GM19240 (cell line): ENCODE measurements at regions not wholly inside any gene's neighbourhood (a gene's known extent, or its start where the extent isn't known, plus 50 kb on each side); places are given as distances from the start of the nearest gene placed in this dataset.
"Not testable (repeated sequence)": the region's sequence is repeated elsewhere in the genome, so short reads cannot be mapped to it uniquely, and the experiment has no call there.

Experiments
- DNase-seq: peaks from one replicate; pipeline ENCODE4 v3.0.0; 2011; ENCODE audit warnings: low spot score; ENCODE audit not compliant: insufficient read length

DNA sequence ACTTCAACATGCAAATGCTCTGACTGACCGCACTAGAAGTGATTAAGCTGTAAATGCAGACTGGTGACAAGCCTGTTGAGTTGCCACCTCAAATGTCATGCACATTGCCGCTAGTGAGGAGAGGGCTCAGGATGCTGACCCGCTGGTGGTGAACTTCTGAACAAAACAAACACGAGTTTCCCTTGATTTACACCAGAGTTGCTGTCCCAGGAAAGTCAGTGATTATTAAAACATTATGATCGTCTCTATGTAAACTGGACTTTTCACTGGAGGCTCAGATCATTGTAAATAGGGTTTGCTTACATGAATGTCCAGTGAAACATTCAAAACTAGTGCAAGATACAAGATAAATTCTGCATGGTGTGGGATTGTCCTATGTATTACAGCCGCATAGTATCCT is 420.1 kb downstream of the PREX1 start:
- DNase-seq, result no peak

DNA sequence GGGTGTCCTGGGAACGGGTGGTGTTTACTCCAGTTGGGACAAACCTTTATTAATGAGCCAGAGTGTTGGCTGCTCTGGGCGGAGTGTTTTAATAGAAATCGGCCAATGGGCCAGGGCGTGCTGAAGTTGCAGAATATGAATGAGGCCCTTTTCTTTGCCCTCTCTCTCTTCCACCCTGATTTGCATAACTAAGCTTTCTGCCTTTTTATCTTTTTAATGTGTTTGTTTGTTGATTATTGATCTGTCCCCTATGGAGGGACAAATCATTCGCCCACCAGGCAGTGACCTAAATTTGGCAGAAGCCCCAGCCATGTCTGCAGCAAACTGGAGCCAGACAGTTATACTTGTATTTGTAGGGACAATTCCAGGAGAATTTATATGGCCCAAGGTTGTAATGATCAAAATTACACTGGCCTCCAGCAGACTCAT is 420.9 kb downstream of the PREX1 start:
- no peak for DNase-seq

DNA sequence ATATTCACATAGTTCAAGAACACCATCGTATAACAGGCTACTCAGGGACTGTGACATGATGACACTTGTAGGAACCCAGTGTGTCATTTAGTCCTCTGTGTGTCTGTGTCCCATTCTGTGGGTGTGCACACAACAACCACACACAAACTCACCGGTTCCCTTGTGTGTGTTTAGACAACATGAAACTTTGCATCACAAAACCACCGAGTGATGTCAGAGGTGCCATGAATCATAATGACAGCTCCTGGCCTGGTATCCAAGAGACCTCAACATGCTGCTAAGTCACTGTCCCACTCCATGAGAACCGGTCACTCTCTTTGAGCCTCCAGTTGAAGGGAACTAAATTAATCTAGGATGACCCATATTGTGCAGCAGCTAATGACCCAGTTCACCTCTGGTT is 421.3 kb downstream of the PREX1 start:
- no peak for DNase-seq

DNA sequence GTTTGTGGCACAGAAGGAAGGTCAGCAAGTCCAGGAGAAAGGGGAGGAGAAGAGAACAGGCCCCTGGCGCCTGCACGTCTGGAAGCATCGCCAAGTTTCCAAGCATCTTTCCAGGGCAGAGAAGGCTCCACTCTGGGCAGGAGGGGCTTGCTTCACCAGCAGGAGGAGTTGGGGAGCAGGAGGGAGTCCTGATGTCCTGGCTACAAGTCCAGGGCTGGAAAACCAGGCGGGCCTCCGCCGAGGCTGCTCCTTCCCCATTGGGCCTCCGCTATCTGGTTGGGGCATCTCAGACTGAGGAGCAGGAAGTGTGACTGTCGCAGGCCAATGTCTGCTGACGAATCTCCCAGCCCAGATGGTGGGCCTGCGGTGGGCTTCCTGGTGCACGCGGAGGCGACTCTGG is 421.9 kb downstream of the PREX1 start:
- no peak for DNase-seq

DNA sequence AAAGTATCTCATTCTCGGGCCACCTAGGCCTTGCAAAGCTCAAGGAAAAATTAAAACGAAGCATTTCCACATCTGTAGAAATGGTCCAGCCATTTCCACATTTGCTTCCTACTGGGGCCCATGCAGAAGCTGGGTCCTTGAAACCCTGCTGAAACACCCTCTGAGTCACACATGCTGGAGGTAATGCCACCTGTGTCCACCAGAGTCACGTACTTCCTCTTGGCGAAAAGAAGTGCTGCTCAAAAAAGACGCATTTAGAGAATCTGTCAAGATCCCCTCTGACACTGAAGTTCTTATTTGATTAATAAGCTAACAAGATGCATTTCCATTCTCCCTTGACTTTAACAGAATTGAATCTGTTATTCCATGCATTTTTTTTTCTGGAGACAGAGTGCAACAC is 423.2 kb downstream of the PREX1 start:
- DNase-seq, result no peak

DNA sequence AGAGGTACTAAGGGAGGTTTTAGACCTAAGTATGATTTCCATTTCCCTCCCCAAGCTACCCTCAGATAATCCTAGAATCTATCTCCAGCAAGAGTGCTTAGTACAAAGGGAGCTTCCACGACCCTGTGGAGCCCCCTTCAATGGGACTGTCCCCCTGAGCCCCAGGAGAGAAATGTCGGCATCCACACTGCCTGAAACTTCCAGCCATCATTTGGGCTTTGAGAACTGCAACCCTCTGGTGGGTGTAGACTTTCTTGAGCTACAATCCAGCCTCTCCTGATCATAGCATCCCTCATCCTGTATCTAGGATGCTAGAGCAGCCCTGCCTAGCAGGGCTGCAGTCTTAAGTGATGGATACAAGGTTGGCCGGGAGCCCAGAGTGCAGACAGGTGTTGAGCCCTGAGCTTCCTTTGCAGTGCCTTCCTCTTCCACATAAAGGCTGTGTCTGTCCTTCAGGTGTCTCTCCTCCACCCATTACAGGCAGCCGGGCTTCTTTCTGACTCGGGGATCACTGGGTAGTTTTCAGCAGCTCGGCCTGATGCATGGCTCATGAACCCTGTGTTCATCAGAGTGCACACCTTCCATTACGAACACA is 424.5 kb downstream of the PREX1 start:
- no peak for DNase-seq

DNA sequence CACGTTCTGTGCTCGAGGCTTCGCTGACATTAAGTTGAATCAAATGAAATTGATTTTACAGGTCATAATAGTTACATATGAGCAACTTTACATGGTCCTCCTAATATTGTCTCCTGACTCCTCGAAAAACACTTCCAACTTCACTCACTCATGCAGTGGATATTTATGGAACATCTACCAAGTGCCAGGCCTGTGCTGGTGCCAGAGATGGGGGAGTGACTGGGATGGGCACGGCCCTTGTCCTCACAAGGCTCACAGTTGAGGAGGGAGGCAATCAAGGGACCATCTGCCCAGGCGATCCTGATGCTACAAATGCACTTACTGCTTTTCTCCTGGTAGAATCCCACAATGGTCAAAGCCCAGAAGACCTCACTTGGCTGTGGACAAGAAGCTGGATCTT is 426.4 kb downstream of the PREX1 start:
- no peak for DNase-seq

DNA sequence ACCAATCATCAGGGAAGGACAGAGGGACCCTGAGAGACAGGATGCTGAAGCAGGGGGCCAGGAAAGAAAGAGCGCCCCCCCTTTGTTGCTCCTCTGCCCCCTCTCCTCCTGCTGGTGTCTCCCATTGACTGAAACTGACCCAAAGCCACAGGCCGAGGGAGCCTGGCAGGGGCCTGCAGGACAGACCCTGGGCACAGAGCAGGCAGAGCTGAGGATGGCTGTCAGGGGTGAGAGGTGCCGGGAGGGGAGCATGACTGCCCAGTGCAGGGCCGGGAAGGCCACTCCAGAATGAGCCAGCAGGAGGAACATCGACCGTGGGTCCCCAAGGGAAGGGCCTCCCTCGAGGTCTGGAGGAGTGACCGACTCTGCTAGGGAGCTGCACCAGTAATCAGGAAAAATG is 427.8 kb downstream of the PREX1 start:
- no peak for DNase-seq

DNA sequence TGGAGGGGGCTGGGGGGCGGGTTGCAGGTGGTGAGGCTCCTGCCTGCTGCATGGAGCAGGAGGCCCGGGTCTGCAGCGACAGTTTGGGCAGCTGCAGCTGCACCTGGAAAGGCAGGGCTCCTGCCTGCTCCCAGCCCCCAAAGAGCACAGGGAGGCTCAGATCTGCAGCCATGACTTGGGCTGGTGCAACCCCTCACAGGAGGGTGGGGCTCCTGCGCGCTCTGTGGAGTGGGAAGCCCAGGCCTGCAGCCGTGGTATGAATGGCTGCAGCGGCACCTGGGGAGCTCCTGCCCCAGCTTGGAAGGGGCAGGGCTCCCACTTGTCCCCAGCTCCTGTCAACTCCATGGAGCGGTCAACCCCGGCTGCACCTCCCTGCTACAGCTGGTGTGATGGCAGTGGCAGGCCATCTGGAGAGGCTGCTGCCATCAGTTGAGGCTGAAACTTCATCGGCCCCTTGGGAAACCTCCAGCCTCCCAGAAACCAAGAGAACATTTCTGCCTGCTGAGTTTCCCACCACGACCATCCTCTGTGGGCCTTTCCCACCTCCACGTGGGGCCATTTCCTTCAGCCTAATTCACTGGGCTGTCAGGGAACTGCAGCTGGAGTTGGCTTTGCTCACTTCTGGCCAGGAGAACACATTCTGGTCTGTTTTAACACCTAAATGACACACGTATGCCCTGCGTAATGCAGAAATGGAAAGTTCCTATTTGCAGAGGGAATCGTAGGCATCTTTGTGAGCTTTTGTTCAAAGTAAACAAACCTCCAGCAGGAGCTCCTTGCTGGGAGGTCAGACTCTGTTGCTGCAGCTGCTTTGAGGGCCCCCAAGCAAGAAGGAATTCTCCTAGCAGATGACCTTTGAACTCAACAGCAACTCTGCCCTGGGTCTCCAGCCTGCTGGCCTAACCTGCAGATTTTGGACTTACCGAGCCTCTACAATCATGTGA is 429.0 kb downstream of the PREX1 start:
- no peak for DNase-seq

DNA sequence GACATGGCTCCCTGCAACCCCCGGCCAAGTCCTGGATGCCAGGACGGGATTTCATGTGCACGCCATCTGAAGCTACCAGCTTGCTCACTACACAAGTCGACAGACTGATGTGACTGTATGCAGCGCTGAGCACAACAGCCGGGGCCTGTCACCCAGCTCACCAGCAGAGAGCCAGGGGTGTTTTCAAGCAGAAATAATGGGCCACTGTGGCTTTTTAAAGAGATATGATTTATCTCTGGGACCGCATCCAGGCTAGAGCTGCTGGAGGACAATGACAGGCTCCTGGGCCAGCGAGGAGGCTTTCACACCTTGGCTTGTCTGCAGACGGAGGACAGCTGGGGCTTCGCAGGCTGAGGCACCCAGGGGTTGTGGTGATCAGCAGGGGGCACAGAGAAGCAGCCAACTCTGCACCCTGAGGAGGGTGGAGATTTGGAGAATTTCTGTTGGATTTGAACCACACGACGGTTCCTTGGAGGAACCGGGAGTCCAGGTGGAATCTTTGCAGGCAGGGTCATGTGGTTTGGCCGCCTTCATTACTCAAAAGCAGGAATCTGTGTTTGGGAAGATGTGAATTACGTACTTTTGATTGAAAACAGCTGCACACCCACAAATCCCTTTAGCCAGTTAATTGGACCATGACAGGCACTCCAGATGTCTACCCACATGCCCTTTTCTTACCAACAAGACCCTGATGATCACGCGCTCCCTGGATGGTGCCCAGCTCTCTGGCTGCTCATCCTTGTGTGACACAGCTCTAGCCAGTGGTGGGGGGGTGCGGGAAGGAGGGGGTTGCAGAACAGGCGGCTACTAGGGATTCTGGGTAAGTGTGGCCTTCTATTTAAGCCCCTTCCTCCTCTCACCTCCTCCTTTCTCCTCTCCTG is 430.6 kb downstream of the PREX1 start:
- not testable (repeated sequence) for DNase-seq

DNA sequence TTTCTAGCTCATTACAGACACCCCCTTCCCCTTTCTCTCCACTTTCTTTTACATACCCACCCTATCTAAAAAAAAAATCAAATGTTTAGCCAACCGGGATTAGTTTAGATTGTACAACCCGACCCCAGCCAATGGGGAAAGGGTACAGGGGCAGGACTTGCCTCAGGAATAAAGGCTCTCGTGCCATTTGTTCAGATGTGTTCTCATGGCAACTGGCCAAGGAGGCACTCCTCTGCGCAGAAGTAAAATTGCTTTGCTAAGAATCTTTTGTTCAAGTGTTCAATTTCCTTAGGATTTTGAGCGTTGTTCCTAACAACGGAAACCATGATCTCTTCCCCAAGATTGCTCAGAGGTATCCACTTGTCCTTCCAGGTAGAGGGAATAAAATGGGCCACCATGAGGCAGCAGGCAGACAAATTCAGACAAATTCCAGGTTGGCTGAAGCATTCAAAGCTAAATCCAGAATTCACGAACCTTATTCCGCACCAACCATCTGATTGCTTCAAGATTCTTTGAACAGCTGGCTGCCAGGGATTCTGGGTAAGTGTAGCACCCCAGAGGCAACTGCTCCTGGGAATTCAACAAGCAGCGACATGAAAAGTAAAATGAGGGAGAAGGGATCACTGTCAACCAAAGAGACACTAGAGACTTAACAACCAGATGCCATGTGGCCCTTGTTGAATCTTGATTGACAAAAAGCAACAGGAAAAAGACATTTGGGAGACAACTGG is 431.8 kb downstream of the PREX1 start:
- no peak for DNase-seq

DNA sequence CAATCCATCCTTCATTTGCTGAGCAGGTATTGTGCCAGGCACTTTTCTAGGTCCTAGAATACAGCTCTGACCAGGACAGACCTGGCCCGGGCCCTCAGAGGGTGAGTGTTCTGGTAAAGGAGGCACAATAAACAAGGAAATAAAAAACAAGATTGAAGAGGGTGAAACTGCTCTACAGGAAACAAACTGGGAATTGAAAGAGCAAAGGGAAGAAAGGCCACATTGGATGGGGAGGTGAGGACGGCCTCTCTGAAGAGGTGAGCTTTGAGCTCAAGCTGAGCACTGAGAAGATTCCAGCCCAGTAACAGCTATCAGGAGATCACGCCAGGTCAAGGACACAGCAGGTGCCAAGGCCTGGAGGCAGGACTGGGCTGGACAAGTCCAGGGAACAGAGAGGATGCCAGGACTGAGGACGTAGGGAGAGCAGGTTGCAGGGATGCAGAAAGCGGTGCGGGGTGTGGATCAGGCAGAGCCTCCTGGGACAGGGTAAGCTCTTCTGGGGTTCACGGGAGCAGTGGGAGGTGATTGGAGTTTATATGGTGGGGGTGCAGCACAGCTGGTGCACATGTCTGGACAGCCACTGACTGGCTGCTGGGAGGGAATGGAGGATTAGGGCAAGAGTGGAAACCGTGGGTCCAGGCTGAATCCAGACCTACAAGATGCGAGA is 433.3 kb downstream of the PREX1 start:
- no peak for DNase-seq

DNA sequence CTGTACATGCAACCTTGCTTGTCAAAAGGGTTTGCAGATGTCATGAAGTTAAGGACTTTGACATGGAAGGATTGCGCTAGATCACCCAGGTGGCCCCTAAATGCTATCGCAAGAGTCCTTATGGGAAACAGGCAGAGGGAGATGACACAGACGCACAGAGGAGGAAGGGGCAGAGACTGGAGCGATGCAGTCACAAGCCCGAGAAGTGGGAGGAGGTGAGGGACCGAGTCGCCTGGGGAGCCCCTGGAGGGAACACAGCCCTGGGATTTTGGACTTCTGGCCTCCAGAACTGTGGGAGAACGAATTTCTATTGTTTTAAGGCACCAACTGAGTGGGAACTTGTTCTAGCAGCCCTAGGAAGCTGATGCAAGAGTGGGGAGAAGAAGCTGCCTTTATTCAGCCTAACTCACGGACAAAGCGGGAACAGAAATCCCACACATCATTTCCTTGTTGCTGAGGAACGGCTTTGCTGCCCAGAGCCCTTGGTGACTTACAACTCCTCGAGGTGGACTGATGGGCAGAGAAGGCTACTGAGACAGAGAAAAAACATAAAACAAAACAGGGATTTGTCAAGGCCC is 434.0 kb downstream of the PREX1 start:
- no peak for DNase-seq

DNA sequence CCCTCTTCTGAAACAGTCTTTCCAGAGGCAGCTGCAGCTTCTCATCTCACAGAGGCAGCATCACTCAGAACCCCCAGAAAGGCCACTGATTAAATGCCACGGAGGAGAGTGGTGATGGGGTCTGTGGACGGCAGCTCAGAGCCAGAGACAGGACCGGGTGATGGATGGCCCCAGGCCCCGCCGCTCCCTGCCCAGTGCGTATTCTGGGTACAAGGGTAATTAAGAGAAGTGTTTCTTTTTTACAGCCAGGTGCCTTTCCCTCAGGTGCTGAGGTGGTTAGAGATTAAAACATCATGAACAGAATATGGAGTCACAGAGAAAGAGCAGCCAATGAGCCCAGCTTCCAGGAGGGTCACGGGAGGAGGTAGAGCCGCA is 434.5 kb downstream of the PREX1 start:
- DNase-seq, result no peak

DNA sequence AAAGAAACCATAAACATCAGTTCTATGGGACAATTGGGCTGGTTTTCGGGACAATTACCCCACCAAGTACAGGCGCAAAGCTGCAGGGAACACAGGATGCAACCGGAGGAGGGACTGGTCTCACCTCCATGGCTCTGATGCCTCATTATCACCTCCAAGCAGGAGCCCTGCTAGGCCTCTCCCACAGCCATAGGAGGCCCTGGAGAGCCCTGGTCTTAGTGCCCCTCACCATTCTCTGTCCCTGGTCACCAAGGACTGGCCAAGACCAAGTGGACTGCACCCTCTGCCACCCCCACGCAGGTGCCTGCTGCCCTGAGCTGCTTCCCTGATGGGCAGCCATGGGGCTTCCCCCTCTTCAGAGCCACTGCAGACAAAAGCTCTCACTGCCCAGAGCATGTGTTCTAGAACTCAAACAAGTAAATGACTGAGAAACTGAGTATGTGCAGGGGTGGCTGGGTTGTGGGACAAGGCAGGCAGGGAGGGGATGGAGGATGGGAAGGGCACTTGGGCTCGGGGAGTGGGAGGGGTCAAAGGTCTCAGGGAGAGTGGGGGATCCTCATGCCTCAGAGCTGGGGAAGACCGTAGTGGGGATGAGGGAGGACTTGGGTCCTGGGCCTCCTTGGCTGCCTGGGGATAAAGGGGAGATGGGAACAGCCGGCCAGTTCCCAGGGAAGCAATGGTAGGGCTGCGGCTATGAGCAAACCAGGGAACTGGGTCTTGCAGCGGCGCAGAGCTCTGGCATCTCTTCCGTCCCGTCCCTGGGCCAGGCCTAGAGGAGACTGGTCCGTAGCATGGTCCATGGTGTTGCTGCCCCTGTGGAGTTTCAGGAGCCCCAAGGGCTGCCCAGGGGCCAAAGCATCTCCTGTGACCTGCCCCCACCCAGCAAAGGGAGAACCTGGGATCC is 435.1 kb downstream of the PREX1 start:
- no peak for DNase-seq

DNA sequence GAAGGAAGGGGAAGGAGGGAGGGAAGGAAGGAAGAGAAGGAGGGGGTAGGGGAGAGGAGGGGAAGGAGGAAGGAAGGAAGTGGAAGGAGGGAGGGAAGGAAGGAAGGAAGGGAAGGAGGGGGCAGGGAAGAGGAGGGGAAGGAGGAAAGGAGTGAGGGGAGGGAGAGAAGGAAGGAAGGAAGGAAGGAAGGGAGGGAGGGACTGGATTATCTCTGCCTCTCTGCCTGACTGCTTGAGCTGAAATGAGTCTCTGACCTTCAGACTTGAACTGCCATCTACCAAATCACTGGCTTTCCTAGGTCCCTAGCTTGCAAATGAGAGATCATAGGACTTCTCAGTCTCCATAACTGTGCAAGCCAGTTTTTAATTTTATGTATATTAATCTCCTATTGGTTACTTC is 436.8 kb downstream of the PREX1 start:
- DNase-seq, result no peak

DNA sequence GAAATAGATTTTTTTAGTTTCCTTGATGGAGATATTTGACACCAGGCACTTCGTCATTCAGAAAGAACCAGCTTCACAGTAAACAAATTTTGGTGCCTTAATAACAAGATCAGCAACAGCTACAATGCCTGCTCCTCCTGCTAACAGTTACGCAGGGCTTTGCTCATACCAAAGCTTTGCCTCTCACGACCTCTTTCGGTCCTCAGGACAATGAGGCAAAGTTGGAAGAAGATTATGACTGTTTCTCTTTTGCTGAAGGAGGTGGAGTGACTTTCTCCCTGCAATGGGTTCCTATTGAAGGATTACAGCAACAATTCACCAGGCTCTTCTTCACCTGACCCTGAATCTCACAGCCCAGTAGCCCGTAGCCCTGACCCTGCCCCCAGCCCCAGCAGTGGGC is 440.1 kb downstream of the PREX1 start:
- DNase-seq, result no peak

DNA sequence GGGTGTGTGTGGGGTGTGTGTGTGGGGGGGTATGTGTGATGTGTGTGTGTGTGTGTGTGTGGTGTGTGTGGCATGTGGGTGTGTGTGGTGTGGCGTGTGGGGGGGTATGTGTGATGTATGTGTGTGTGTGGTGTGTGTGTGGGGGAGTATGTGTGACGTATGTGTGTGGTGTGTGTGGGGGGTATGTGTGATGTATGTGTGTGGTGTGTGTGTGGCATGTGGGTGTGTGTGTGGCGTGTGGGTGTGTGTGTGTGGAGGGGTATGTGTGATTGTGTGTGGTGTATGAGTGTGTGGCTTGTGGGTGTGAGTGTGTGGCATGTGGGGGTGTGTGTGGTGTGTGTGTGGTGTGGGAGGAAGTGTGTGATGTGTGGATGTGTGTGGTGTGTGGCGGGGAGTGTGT is 442.3 kb downstream of the PREX1 start:
- no peak for DNase-seq

DNA sequence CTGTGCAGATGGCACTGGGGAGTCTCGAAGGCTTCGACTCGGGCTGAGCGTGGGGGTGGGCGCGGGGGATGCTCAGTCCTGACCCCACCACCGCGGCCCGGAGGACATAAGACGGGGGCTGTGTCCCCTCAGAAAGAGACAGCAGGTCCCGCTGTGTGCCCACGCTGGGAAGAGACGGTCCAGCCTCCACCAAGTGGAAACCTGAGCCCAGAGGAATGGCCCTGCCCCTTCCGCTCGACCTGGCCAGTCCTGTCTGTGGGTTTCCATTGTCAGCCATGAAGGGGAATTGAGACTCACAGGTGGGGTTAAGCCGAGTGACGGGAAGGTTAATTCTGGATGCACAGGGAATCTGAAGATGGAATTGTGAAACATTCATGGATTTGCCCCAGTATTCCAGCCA is 442.7 kb downstream of the PREX1 start:
- DNase-seq, result no peak
